ENCODE measurements at regions not wholly inside any gene's neighbourhood (a gene's known extent, or its start where the extent isn't known, plus 50 kb on each side); places are given as distances from the start of the nearest gene placed in this dataset.
"Not testable (repeated sequence)": the region's sequence is repeated elsewhere in the genome, so short reads cannot be mapped to it uniquely, and the experiment has no call there.

- no peak for ATAC-seq
These were observed 64.5 kb upstream of the BMP2K start for GRCh38 chr4:78711676-78712075.

GRCh38 chr4:78714598-78714997 is 61.6 kb upstream of the BMP2K start:
- H3K4me1 ChIP-seq; H3K4me3 ChIP-seq; intact Hi-C loops (cut with DNase I); H3K27ac ChIP-seq; H3K36me3 ChIP-seq; H3K27me3 ChIP-seq; DNase-seq; H3K9me3 ChIP-seq; ATAC-seq: not testable (repeated sequence)

More at GRCh38 chr4:78711676-78712075, 64.5 kb upstream of the BMP2K start:
- no peak overlapping the region for H3K4me3 ChIP-seq
- intact Hi-C loops (cut with DNase I) = no loop called here
- no peaks in the 10 kb centered on the region for H3K9me3 ChIP-seq
- no peaks in the 10 kb centered on the region for H3K36me3 ChIP-seq
- DNase-seq = no peak
- no peak for TF ChIP-seq CTCF (IDR thresholded peaks at IDR 0.05)
- no peak overlapping the region for H3K27ac ChIP-seq
- H3K4me1 ChIP-seq = no peaks in the 10 kb centered on the region
- no peaks in the 10 kb centered on the region for H3K27me3 ChIP-seq

- DNase-seq; H3K36me3 ChIP-seq; H3K27me3 ChIP-seq; ATAC-seq; intact Hi-C loops (cut with DNase I); H3K27ac ChIP-seq; H3K4me1 ChIP-seq; H3K9me3 ChIP-seq; H3K4me3 ChIP-seq: not testable (repeated sequence)
These were observed 60.8 kb upstream of the BMP2K start for GRCh38 chr4:78715372-78715771.

GRCh38 chr4:78717712-78718111 is 58.4 kb upstream of the BMP2K start:
- H3K27ac ChIP-seq; intact Hi-C loops (cut with DNase I); H3K9me3 ChIP-seq; H3K27me3 ChIP-seq; H3K4me1 ChIP-seq; DNase-seq; H3K4me3 ChIP-seq; H3K36me3 ChIP-seq; ATAC-seq: not testable (repeated sequence)

GRCh38 chr4:78720204-78720603 is 55.9 kb upstream of the BMP2K start:
- H3K9me3 ChIP-seq = no peaks in the 10 kb centered on the region
- intact Hi-C loops (cut with DNase I) = no loop called here
- TF ChIP-seq CTCF (IDR thresholded peaks at IDR 0.05) = no peak
- ATAC-seq (no peak), DNase-seq (no peak)
- H3K4me1 ChIP-seq = no peaks in the 10 kb centered on the region
- H3K27ac ChIP-seq = no peak overlapping the region
- no peak overlapping the region for H3K4me3 ChIP-seq
- no peaks in the 10 kb centered on the region for H3K36me3 ChIP-seq
- H3K27me3 ChIP-seq = no peaks in the 10 kb centered on the region

- no peak overlapping the region for H3K4me3 ChIP-seq
- H3K9me3 ChIP-seq = no peaks in the 10 kb centered on the region
- DNase-seq (no peak), ATAC-seq (peak; percentile 63)
- no peak for TF ChIP-seq CTCF (IDR thresholded peaks at IDR 0.05)
- no peak overlapping the region for H3K27ac ChIP-seq
- intact Hi-C loops (cut with DNase I) = no loop called here
- H3K36me3 ChIP-seq = no peaks in the 10 kb centered on the region
- H3K27me3 ChIP-seq = no peaks in the 10 kb centered on the region
- no peaks in the 10 kb centered on the region for H3K4me1 ChIP-seq
These were observed 55.0 kb upstream of the BMP2K start for GRCh38 chr4:78720994-78721677.

- peak overlapping the region; percentile 18 for H3K27ac ChIP-seq
- H3K36me3 ChIP-seq = no peaks in the 10 kb centered on the region
- intact Hi-C loops (cut with DNase I) = no loop called here
- ATAC-seq = no peak
- H3K4me1 ChIP-seq = no peaks in the 10 kb centered on the region
- no peaks in the 10 kb centered on the region for H3K9me3 ChIP-seq
- DNase-seq = no peak
- no peak for TF ChIP-seq CTCF (IDR thresholded peaks at IDR 0.05)
- H3K27me3 ChIP-seq = no peaks in the 10 kb centered on the region
- no peak overlapping the region for H3K4me3 ChIP-seq
These were observed 54.4 kb upstream of the BMP2K start for GRCh38 chr4:78721747-78722146.
